Liver (tissue), 8 donors: ENCODE measurements at regions not wholly inside any gene's neighbourhood (a gene's known extent, or its start where the extent isn't known, plus 50 kb on each side); places are given as distances from the start of the nearest gene placed in this dataset.

Experiments
- DNase-seq: peaks from one replicate; pipeline ENCODE4 v3.0.0-alpha.2; 2017; ENCODE audit warnings: low spot score
- H3K27ac ChIP-seq, 2 donors: one replicate each; pipeline ENCODE4 v1.7.0; 2013; ENCODE audit warnings: inconsistent platforms in 2 of 2, low read length in 2 of 2, control low read depth in 1 of 2, low read depth in 1 of 2, mild to moderate bottlenecking in 1 of 2
- H3K27me3 ChIP-seq, 4 donors: one replicate each; pipeline versions ENCODE4 v1.6.1 to v1.7.0; 2013; ENCODE audit warnings: low read length in 3 of 4, inconsistent platforms in 1 of 4, mild to moderate bottlenecking in 1 of 4, moderate library complexity in 1 of 4; ENCODE audit not compliant: control insufficient read depth in 4 of 4, insufficient read depth in 4 of 4
- H3K36me3 ChIP-seq, 4 donors: one replicate each; pipeline versions ENCODE4 v1.6.1 to v1.7.0; 2013; ENCODE audit warnings: low read length in 3 of 4, mild to moderate bottlenecking in 3 of 4, low read depth in 1 of 4, moderate library complexity in 1 of 4; ENCODE audit not compliant: control insufficient read depth in 4 of 4, insufficient read depth in 3 of 4
- H3K4me1 ChIP-seq, 4 donors: one replicate each; pipeline versions ENCODE4 v1.6.1 to v1.7.0; 2013; ENCODE audit warnings: low read length in 3 of 4, mild to moderate bottlenecking in 3 of 4, moderate library complexity in 1 of 4; ENCODE audit not compliant: control insufficient read depth in 4 of 4, insufficient read depth in 4 of 4
- H3K4me3 ChIP-seq, 3 donors: one replicate each; pipeline versions ENCODE4 v1.6.1 to v1.7.0; 2013; ENCODE audit warnings: low read length in 3 of 3, control low read depth in 1 of 3, low read depth in 1 of 3, mild to moderate bottlenecking in 1 of 3
- H3K9ac ChIP-seq, 2 donors: one replicate each; pipeline ENCODE4 v1.7.0; 2013; ENCODE audit warnings: low read length in 2 of 2, mild to moderate bottlenecking in 2 of 2, moderate library complexity in 2 of 2, control low read depth in 1 of 2, low read depth in 1 of 2
- H3K9me3 ChIP-seq, 4 donors: one replicate each; pipeline versions ENCODE4 v1.6.1 to v1.7.0; 2013; ENCODE audit warnings: low read length in 3 of 4; ENCODE audit not compliant: control insufficient read depth in 4 of 4
- CTCF ChIP-seq: fragments of 150-350 bp; IDR thresholded peaks from 2 replicates; pipeline ENCODE4 v1.5.1; 2017; ENCODE audit warnings: improper control_type of control experiment, low read depth, low read length; ENCODE audit not compliant: missing input control
- EGR1 ChIP-seq, 2 donors: IDR thresholded peaks; 2 replicates each; pipeline ENCODE4 v1.6.1; 2016 to 2018; ENCODE audit warnings: antibody characterized with exemption in 2 of 2, low read depth in 2 of 2
- FOXA1 ChIP-seq: IDR thresholded peaks from 2 replicates; pipeline ENCODE4 v1.6.1; 2016; ENCODE audit warnings: antibody characterized with exemption
- FOXA2 ChIP-seq: IDR thresholded peaks from 2 replicates; pipeline ENCODE4 v1.6.1; 2016; ENCODE audit warnings: antibody characterized with exemption
- GABPA ChIP-seq, 2 donors: IDR thresholded peaks in 1 of 2; conservative IDR thresholded peaks in 1 of 2; 2 replicates each; pipeline ENCODE4 v1.6.1; 2016; ENCODE audit warnings: antibody characterized with exemption in 2 of 2, mild to moderate bottlenecking in 1 of 2, moderate library complexity in 1 of 2
- HNF4A ChIP-seq, 2 donors: conservative IDR thresholded peaks; 2 replicates each; pipeline ENCODE4 v1.6.1; 2016; ENCODE audit warnings: antibody characterized with exemption in 2 of 2, mild to moderate bottlenecking in 2 of 2
- HNF4G ChIP-seq: IDR thresholded peaks from 2 replicates; pipeline ENCODE4 v1.6.1; 2016; ENCODE audit warnings: antibody characterized with exemption
- JUND ChIP-seq, 2 donors: IDR thresholded peaks; 2 replicates each; pipeline ENCODE4 v1.6.1; 2016; ENCODE audit warnings: antibody characterized with exemption in 2 of 2
- MAX ChIP-seq: IDR thresholded peaks from 2 replicates; pipeline ENCODE4 v1.6.1; 2016; ENCODE audit warnings: antibody characterized with exemption
- NR2F2 ChIP-seq: IDR thresholded peaks from 2 replicates; pipeline ENCODE4 v1.6.1; 2016; ENCODE audit warnings: antibody characterized with exemption
- RAD21 ChIP-seq, 2 donors: IDR thresholded peaks; 2 replicates each; pipeline ENCODE4 v1.6.1; 2016; ENCODE audit warnings: antibody characterized with exemption in 2 of 2, mild to moderate bottlenecking in 2 of 2
- REST ChIP-seq: IDR thresholded peaks from 2 replicates; pipeline ENCODE4 v1.6.1; 2016; ENCODE audit warnings: antibody characterized with exemption, mild to moderate bottlenecking
- RXRA ChIP-seq, 2 donors: IDR thresholded peaks; 2 replicates each; pipeline ENCODE4 v1.6.1; 2017 to 2018; ENCODE audit warnings: antibody characterized with exemption in 2 of 2, mild to moderate bottlenecking in 1 of 2
- SP1 ChIP-seq: IDR thresholded peaks from 2 replicates; pipeline ENCODE4 v1.6.1; 2018; ENCODE audit warnings: antibody characterized with exemption, mild to moderate bottlenecking
- TAF1 ChIP-seq: conservative IDR thresholded peaks from 2 replicates; pipeline ENCODE4 v1.6.1; 2016; ENCODE audit warnings: antibody characterized with exemption, mild to moderate bottlenecking
- YY1 ChIP-seq: IDR thresholded peaks from 2 replicates; pipeline ENCODE4 v1.6.1; 2016; ENCODE audit warnings: antibody characterized with exemption, mild to moderate bottlenecking
- ZBTB33 ChIP-seq: IDR thresholded peaks from 2 replicates; pipeline ENCODE4 v1.6.1; 2016; ENCODE audit warnings: antibody characterized with exemption
- WGBS: extraction: QIAGEN DNeasy Blood & Tissue Kit; methylation state at CpG from one replicate; pipeline ENCODE4 v1.1.7; 2013; 5-methylcytosine and 5-hydroxymethylcytosine counted together
- donor health status: healthy.
- donor health status: healthy.
- donor health status: healthy.
- donor health status: healthy.
- donor health status: healthy.

- no peak overlapping the region for H3K27ac ChIP-seq
- 85% methylated on average over 4 of the region's 4 CpGs for WGBS
- no peaks in the 10 kb centered on the region for H3K36me3 ChIP-seq
- DNase-seq, result no peak
- no peaks in the 10 kb centered on the region for H3K9me3 ChIP-seq
- no peaks in the 10 kb centered on the region for H3K4me1 ChIP-seq
- no peak overlapping the region for H3K9ac ChIP-seq
- no peaks in the 10 kb centered on the region for H3K27me3 ChIP-seq
- H3K4me3 ChIP-seq, result no peak overlapping the region
- TF ChIP-seq MAX, result no peak
- no peak for TF ChIP-seq HNF4G
- TF ChIP-seq HNF4A (conservative IDR thresholded peaks at IDR 0.05), result no peak
- no peak for TF ChIP-seq ZBTB33
- TF ChIP-seq FOXA2, result no peak
- TF ChIP-seq SP1, result no peak
- no peak for TF ChIP-seq TAF1
- TF ChIP-seq RAD21 (IDR thresholded peaks at IDR 0.05), result no peak
- TF ChIP-seq YY1, result no peak
- TF ChIP-seq GABPA (IDR thresholded peaks at IDR 0.05 in 1 of 2, conservative IDR thresholded peaks at IDR 0.05 in 1 of 2), result no peak
- TF ChIP-seq REST, result no peak
- no peak for TF ChIP-seq RXRA (IDR thresholded peaks at IDR 0.05)
- TF ChIP-seq CTCF, result no peak
- TF ChIP-seq NR2F2, result no peak
- TF ChIP-seq FOXA1, result no peak
- no peak for TF ChIP-seq EGR1 (IDR thresholded peaks at IDR 0.05; ENCODE audit: low read depth in 2 of 2)
- TF ChIP-seq JUND (IDR thresholded peaks at IDR 0.05), result no peak
Measured at GRCh38 chr1:184914149-184914548, 60.2 kb downstream of the NIBAN1 start.

- H3K27ac ChIP-seq, result no peak overlapping the region
- no peaks in the 10 kb centered on the region for H3K9me3 ChIP-seq
- TF ChIP-seq HNF4G, result no peak
- TF ChIP-seq NR2F2, result no peak
- TF ChIP-seq MAX, result no peak
- no peak for TF ChIP-seq FOXA1
- no peak for TF ChIP-seq REST
- no peak for TF ChIP-seq SP1
- no peak for TF ChIP-seq RAD21 (IDR thresholded peaks at IDR 0.05)
- no peak for TF ChIP-seq GABPA (IDR thresholded peaks at IDR 0.05 in 1 of 2, conservative IDR thresholded peaks at IDR 0.05 in 1 of 2)
- no peak for TF ChIP-seq YY1
- TF ChIP-seq TAF1, result no peak
- no peak for TF ChIP-seq FOXA2
- no peak for TF ChIP-seq JUND (IDR thresholded peaks at IDR 0.05)
- H3K4me3 ChIP-seq, result no peak overlapping the region
- no peaks in the 10 kb centered on the region for H3K4me1 ChIP-seq
- no peaks in the 10 kb centered on the region for H3K27me3 ChIP-seq
- DNase-seq, result no peak
- H3K36me3 ChIP-seq, result no peaks in the 10 kb centered on the region
- no peak overlapping the region for H3K9ac ChIP-seq
- 88% methylated on average over 3 of the region's 3 CpGs for WGBS
Measured at GRCh38 chr1:184912392-184912791, 61.9 kb downstream of the NIBAN1 start.
